Mucosa of rectum (tissue), 2 donors: ENCODE measurements at regions not wholly inside any gene's neighbourhood (a gene's known extent, or its start where the extent isn't known, plus 50 kb on each side); places are given as distances from the start of the nearest gene placed in this dataset.

ENCODE experiments used
- H3K27ac ChIP-seq, 2 donors: one replicate each; pipeline ENCODE4 v1.7.0; 2013; ENCODE audit warnings: inconsistent platforms in 2 of 2, low read depth in 2 of 2, low read length in 2 of 2
- H3K27me3 ChIP-seq, 2 donors: one replicate each; pipeline ENCODE4 v1.7.0; 2013; ENCODE audit warnings: low read length in 2 of 2; ENCODE audit not compliant: control insufficient read depth in 2 of 2, insufficient read depth in 2 of 2
- H3K36me3 ChIP-seq, 2 donors: one replicate each; pipeline ENCODE4 v1.7.0; 2013; ENCODE audit warnings: low read length in 2 of 2; ENCODE audit not compliant: control insufficient read depth in 2 of 2, insufficient read depth in 2 of 2
- H3K4me1 ChIP-seq, 2 donors: one replicate each; pipeline ENCODE4 v1.7.0; 2013; ENCODE audit warnings: low read length in 2 of 2, mild to moderate bottlenecking in 1 of 2; ENCODE audit not compliant: control insufficient read depth in 2 of 2, insufficient read depth in 2 of 2
- H3K4me3 ChIP-seq, 2 donors: one replicate each; pipeline ENCODE4 v1.7.0; 2013; ENCODE audit warnings: low read length in 2 of 2
- H3K9ac ChIP-seq, 2 donors: one replicate each; pipeline ENCODE4 v1.7.0; 2013; ENCODE audit warnings: low read length in 2 of 2, low read depth in 1 of 2, mild to moderate bottlenecking in 1 of 2
- H3K9me3 ChIP-seq, 2 donors: one replicate each; pipeline ENCODE4 v1.7.0; 2013; ENCODE audit warnings: low read length in 2 of 2; ENCODE audit not compliant: control insufficient read depth in 2 of 2
- donor health status: healthy.
- donor health status: Normal muscosa, but diverticular disease.

DNA sequence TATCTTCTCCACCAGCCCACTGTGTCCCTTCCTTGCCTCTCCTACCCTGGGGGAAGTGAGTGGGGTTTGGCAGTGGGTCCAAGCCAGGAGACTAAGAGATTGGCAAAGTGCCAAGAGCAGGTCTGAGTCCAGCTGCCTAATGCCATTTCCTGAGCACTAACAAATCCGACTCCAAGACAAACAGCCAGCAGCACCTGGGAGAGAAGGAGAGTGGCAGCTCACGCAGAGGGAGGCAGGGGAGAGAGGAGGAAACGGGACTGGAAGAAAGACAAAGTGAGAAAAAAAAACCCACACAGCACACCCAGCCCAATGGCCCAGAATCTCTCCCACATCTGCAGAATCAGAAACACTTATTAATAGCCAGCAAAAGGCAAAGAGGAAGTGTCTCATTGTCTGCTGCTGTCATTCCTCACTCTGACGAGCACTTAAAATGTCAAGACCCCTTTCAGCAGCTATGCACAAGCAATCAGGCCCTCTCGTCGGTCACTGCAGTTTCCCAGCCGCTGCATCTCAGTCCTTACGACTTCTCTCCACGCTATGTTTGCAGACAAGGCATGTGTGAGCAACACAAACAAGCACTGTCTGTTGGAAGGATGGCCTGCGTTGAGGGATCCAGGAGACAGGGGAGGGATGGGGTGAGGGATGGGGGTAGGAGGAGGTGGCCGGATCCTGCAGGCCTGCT lies 558.4 kb upstream of the CADM1 start:
- H3K27ac ChIP-seq = no peak overlapping the region
- H3K9me3 ChIP-seq = no peaks in the 10 kb centered on the region

DNA sequence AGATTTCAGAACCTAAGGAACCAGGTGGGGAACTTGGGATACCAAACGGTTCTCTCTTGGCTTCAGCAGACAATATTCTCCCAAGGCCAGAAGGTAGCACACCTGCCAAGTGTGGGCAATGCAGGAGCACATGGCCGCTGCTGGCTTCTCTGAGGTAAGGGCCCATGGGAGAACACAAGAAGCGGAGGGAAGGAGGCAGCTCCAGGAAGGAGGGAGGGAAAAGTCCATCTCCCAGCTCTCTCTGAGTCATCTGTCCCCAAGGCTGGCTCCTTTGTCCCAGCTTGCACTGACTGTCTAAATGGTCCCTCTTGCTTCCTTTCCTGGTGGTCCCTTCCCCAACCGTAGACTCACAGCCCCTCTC lies 557.9 kb upstream of the CADM1 start:
- Histone ChIP-seq H3K27me3 (no peaks in the 10 kb centered on the region), H3K27ac (no peak overlapping the region)

More for the DNA sequence above, 558.4 kb upstream of the CADM1 start:
- Histone ChIP-seq H3K36me3 (no peaks in the 10 kb centered on the region), H3K27me3 (no peaks in the 10 kb centered on the region), H3K4me3 (no peak overlapping the region), H3K4me1 (no peaks in the 10 kb centered on the region), H3K9ac (no peak overlapping the region)

DNA sequence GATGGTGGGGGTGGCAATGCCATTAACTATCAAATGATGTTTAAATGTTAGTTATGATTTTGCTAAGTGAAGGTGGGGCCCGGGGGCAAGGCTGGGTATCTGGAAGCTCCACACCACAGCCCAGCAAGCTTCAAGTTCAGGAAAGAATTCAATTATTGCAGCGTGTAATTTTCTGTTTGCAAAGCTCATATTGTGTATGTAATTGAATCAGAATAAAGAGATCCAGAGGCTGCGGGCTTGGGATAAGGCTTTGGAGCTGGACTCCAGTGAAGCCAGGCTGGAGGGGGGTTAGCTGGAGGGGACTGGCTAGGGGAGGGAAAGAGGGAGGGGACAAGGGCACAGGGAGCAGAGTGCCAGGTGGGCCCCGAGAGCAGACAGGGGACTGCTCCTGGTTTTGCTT lies 557.1 kb upstream of the CADM1 start:
- no peak overlapping the region for H3K27ac ChIP-seq
- H3K9me3 ChIP-seq = no peaks in the 10 kb centered on the region
- H3K4me1 ChIP-seq = no peaks in the 10 kb centered on the region
- no peaks in the 10 kb centered on the region for H3K27me3 ChIP-seq
- H3K4me3 ChIP-seq = no peak overlapping the region
- no peaks in the 10 kb centered on the region for H3K36me3 ChIP-seq
- no peak overlapping the region for H3K9ac ChIP-seq

More for the DNA sequence above, 557.9 kb upstream of the CADM1 start:
- no peak overlapping the region for H3K4me3 ChIP-seq
- no peaks in the 10 kb centered on the region for H3K4me1 ChIP-seq
- H3K36me3 ChIP-seq = no peaks in the 10 kb centered on the region
- H3K9me3 ChIP-seq = no peaks in the 10 kb centered on the region
- no peak overlapping the region for H3K9ac ChIP-seq

DNA sequence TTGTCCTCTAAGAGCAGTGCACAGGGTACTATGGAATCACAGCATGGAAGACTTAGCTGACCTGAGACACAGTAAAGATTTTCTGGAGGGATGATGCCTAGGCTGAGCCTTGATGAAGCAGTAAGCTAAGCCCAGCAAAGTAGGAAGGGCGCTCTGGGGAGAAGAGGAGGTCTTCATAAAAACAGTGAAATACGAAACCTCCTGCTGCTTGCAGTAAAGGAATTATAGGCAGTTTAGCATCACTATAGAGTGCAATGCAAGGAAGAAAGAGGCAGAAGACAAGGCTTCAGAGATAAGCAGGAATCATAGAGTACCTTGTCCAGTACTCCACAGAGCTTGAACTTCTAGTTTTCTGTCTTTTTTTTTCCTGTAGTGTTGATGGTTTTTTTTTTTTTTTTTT lies 555.7 kb upstream of the CADM1 start:
- Histone ChIP-seq H3K9me3 (no peaks in the 10 kb centered on the region), H3K4me1 (no peaks in the 10 kb centered on the region), H3K36me3 (no peaks in the 10 kb centered on the region), H3K27ac (no peak overlapping the region), H3K9ac (no peak overlapping the region), H3K27me3 (no peaks in the 10 kb centered on the region), H3K4me3 (no peak overlapping the region)

DNA sequence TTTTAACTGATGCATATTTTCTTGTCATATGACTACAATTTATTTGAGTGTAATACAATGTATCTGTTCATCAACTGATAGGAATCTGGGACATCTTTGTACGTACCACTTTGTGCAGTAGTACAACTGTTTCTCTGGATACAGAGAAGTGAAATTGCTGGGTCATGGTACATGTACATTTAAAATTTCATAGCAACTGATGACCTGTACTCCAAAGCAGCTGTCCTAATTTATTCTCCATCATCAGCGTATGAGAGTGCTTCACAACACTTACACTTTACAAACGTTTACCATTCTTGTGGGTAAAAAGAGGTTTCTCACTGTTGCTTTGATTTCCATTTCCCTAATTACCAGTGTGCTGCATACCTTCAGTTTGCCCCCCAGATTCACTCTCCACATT lies 552.8 kb upstream of the CADM1 start:
- Histone ChIP-seq H3K4me3 (no peak overlapping the region), H3K9ac (no peak overlapping the region), H3K4me1 (no peaks in the 10 kb centered on the region), H3K36me3 (no peaks in the 10 kb centered on the region), H3K27ac (no peak overlapping the region), H3K9me3 (no peaks in the 10 kb centered on the region), H3K27me3 (peaks cover 0 to 2% of the 10 kb centered on the region in 2 donors)

DNA sequence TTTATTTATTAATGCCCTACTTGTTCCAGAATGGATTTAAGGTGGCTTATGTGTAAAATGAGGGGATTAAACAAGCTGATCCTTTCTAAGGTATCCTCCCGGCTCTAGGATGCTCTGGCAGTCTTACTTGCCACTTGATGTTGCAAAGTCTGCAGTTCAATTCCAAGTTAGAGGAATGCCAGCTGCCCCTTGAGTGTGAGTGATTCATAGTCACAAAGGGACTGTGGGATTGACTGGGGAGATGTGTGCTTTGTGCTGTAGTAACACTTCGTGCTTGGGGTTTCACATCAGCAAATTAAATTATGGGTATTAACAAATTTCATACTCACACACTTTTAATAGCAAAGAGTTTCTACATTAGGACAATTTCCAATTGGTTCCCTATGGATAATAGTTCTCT lies 550.8 kb upstream of the CADM1 start:
- Histone ChIP-seq H3K27ac (no peak overlapping the region), H3K36me3 (no peaks in the 10 kb centered on the region), H3K27me3 (peaks cover 0 to 2% of the 10 kb centered on the region in 2 donors), H3K9me3 (no peaks in the 10 kb centered on the region), H3K4me3 (no peak overlapping the region), H3K9ac (no peak overlapping the region), H3K4me1 (no peaks in the 10 kb centered on the region)

DNA sequence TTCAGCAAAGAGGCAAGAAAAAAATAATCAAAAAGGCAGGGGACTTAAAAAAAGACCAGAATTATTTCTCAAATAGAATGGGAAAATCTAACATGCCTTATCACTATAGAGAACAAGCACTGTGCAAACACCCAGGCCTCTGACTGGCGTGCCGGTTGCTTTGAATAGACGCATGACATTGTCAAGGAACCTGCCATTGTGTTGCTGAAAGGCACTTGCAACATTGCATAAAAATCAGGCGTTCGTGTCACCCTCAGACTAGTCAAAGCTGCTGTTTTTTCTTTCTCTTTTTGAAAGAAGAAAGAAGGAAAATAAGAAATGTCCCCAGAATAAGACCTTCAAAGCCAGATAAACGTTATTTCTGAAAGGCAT lies 549.3 kb upstream of the CADM1 start:
- no peak overlapping the region for H3K4me3 ChIP-seq
- peaks cover 0 to 2% of the 10 kb centered on the region in 2 donors for H3K27me3 ChIP-seq
- H3K36me3 ChIP-seq = no peaks in the 10 kb centered on the region
- H3K9me3 ChIP-seq = no peaks in the 10 kb centered on the region
- no peaks in the 10 kb centered on the region for H3K4me1 ChIP-seq
- no peak overlapping the region for H3K27ac ChIP-seq
- no peak overlapping the region for H3K9ac ChIP-seq

DNA sequence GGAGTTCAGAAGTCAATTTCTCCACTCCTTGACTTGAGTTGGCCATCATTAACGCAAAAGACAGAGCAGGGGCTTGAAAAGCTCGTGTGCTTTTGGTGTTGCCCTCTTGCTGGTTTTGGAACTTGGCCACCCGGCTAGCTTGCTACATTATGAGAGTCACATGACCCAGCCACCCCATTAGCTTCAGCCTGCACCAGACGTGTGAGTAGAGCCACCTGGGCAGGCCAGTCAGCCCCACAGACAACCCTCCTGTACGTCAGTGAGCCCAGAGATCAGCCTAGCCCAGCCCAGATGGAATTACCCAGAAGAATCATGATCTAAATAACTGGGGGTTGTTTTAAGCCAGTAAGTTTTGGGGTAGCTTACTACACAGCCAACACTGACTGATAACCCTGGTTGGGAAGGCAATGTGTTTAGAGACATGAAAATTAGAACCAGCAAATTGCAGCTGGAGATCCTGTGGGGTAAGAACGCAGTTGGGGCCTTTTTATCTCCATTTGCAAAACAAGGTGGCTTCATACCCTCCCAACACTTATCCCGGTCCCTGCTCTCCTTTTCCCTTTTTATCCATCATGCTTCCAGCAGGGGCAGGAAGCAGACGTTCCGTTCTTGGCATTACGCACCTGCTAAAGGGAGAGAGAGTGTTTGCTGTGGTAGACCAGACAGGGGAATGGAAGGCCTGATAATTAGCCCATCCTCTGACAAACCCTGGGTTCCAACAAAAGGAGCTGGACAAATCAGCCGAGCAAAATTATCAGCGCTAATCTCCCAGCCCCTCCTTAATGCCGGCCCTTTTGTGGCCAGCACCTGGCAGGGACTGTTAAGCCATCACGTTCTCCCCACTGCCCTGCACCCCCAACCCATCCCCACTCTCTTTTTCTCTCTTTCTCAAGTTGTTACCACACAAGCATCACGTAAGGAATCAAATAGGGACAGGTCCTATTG lies 548.7 kb upstream of the CADM1 start:
- H3K27ac ChIP-seq = no peak overlapping the region

DNA sequence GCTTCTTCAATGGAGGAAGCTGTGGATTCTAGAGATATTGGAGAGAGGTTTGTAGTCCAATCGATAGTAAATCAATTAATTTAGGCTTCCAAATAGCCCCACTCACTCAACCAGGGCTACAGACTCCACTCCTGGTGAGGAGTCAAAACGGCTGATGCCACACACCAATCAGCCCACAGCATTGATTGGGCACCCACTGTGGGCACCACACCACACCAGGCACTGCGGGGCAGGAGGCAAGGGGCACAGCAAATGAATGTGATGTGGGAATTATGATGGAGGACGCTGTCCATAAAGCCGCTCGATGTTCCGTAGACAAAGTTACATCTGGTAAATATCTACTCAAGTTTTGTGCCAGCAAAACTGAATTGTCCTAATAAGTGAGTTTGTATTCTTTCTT lies 547.3 kb upstream of the CADM1 start:
- Histone ChIP-seq H3K4me1 (no peaks in the 10 kb centered on the region), H3K27ac (no peak overlapping the region), H3K4me3 (no peak overlapping the region), H3K36me3 (no peaks in the 10 kb centered on the region), H3K9ac (no peak overlapping the region), H3K27me3 (peaks cover 0 to 2% of the 10 kb centered on the region in 2 donors), H3K9me3 (no peaks in the 10 kb centered on the region)

More for the DNA sequence above, 548.7 kb upstream of the CADM1 start:
- Histone ChIP-seq H3K9ac (no peak overlapping the region), H3K4me1 (no peaks in the 10 kb centered on the region), H3K36me3 (no peaks in the 10 kb centered on the region), H3K4me3 (no peak overlapping the region), H3K27me3 (peaks cover 0 to 2% of the 10 kb centered on the region in 2 donors), H3K9me3 (no peaks in the 10 kb centered on the region)

DNA sequence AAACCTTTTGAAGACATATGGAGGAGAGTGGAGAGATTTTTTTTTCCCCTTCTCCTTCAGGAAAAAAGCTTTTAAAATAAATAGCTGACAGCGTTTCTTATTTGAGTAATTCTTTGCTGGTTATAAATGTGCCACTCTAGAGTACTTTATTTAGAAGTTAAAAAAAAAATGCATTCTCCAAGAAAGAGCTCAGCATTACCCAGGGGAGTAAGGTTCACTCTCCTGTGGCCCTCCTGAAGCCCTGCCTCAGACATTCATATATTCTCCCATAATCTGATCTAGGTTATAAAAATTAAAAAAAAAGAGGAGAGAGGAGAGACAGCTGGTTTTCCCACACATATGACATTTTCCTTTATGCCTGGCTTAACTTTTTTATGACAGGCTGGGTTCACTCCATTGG lies 545.2 kb upstream of the CADM1 start:
- H3K27me3 ChIP-seq = no peaks in the 10 kb centered on the region
- H3K9ac ChIP-seq = no peak overlapping the region
- no peak overlapping the region for H3K27ac ChIP-seq
- H3K36me3 ChIP-seq = no peaks in the 10 kb centered on the region
- no peaks in the 10 kb centered on the region for H3K9me3 ChIP-seq
- no peaks in the 10 kb centered on the region for H3K4me1 ChIP-seq
- H3K4me3 ChIP-seq = no peak overlapping the region
